PC-3 (cell line): ENCODE measurements at regions not wholly inside any gene's neighbourhood (a gene's known extent, or its start where the extent isn't known, plus 50 kb on each side); places are given as distances from the start of the nearest gene placed in this dataset.
"Not testable (repeated sequence)": the region's sequence is repeated elsewhere in the genome, so short reads cannot be mapped to it uniquely, and the experiment has no call there.

Experiments
- EZH2 ChIP-seq: fragments of 300-600 bp; sonication (generic); IDR thresholded peaks from one replicate; pipeline ENCODE4 v1.6.1; 2017; ENCODE audit warnings: antibody characterized with exemption, mild to moderate bottlenecking, low read length; ENCODE audit not compliant: unreplicated experiment
- TF ChIP-seq, protein P1 (sequence below): fragments of 300-600 bp; sonication (generic); conservative IDR thresholded peaks from 2 replicates; pipeline ENCODE4 v1.5.1; 2017; ENCODE audit warnings: antibody characterized with exemption, low read depth, mild to moderate bottlenecking, low read length

DNA sequence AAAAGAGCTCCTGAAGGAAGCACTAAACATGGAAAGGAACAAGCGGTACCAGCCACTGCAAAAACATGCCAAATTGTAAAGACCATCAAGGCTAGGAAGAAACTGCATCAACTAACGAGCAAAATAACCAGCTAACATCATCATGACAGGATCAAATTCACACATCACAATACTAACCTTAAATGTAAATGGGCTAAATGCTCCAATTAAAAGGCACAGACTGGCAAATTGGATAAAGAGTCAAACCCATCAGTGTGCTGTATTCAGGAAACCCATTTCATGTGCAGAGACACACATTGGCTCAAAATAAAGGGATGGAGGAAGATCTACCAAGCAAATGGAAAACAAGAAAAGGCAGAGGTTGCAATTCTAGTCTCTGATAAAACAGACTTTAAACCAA is 69.7 kb upstream of the CCT8L2 start:
- TF ChIP-seq, protein P1, sequence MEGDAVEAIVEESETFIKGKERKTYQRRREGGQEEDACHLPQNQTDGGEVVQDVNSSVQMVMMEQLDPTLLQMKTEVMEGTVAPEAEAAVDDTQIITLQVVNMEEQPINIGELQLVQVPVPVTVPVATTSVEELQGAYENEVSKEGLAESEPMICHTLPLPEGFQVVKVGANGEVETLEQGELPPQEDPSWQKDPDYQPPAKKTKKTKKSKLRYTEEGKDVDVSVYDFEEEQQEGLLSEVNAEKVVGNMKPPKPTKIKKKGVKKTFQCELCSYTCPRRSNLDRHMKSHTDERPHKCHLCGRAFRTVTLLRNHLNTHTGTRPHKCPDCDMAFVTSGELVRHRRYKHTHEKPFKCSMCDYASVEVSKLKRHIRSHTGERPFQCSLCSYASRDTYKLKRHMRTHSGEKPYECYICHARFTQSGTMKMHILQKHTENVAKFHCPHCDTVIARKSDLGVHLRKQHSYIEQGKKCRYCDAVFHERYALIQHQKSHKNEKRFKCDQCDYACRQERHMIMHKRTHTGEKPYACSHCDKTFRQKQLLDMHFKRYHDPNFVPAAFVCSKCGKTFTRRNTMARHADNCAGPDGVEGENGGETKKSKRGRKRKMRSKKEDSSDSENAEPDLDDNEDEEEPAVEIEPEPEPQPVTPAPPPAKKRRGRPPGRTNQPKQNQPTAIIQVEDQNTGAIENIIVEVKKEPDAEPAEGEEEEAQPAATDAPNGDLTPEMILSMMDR = not testable (repeated sequence)
- not testable (repeated sequence) for TF ChIP-seq EZH2
